C4-2B (cell line): ENCODE measurements at regions not wholly inside any gene's neighbourhood (a gene's known extent, or its start where the extent isn't known, plus 50 kb on each side); places are given as distances from the start of the nearest gene placed in this dataset.

Experiments used
- CTCF ChIP-seq: fragments of 450-650 bp; conservative IDR thresholded peaks from 2 replicates; pipeline ENCODE4 v1.5.1; 2017; ENCODE audit warnings: mild to moderate bottlenecking
- ZFX ChIP-seq: fragments of 450-650 bp; IDR thresholded peaks from 2 replicates; pipeline ENCODE4 v1.6.1; 2017

- no peak for TF ChIP-seq CTCF
- TF ChIP-seq ZFX = no peak
Measured at GRCh38 chr6:68167604-68168003, 467.5 kb upstream of the ADGRB3 start.
